HCT116 (cell line): ENCODE measurements at regions not wholly inside any gene's neighbourhood (a gene's known extent, or its start where the extent isn't known, plus 50 kb on each side); places are given as distances from the start of the nearest gene placed in this dataset.

Experiments used
- ATAC-seq: fragments of 200-7000 bp; cut with Tn5 transposase; 2 replicates; pipeline ENCODE4 v1.9.1; 2020; ENCODE audit warnings: mild to moderate bottlenecking, moderate library complexity
- BruUV-seq: library from RNA; stranded (reverse); fragments of 400-500 nt; replicated peaks from 2 replicates; lab custom pipeline; 2021; lab: Mats Ljungman, UMichigan
- CTCF ChIA-PET: fragments of 300-600 bp; sonication (Branson Sonifier 250); formaldehyde crosslinking; loops from one replicate; lab custom pipeline; 2021; ENCODE audit warnings: antibody characterized with exemption; lab: Charles Lee
- POLR2A ChIA-PET: fragments of 300-600, 350-600 bp; sonication (Branson Sonifier 250); formaldehyde crosslinking; loops from one replicate; lab custom pipeline; 2021; ENCODE audit warnings: antibody characterized with exemption; lab: Charles Lee
- RAD21 ChIA-PET, 2 experiments: fragments of 300-600 bp; sonication (Branson Sonifier 250); formaldehyde crosslinking; loops; one replicate each; lab custom pipeline; 2023; ENCODE audit warnings: low total read pairs in 2 of 2; ENCODE audit not compliant: uncharacterized antibody in 2 of 2, unreplicated experiment in 2 of 2, low non-redundant PET in 1 of 2; lab: Charles Lee
- DNase-seq: peaks from one replicate; pipeline ENCODE4 v3.0.0-alpha.2; 2010; ENCODE audit warnings: low read depth, low spot score
- H2AFZ ChIP-seq: fragments of 200-600 bp; shearing (Covaris generic), sonication (generic); 2 replicates; pipeline ENCODE4 v1.6.1; 2017; ENCODE audit warnings: low read depth, mixed run types, mixed read lengths, antibody characterized with exemption, low read length; ENCODE audit not compliant: poor library complexity, severe bottlenecking
- H3K27ac ChIP-seq: 2 replicates; pipeline ENCODE4 v1.5.1; 2012; ENCODE audit warnings: low read depth, low read length
- H3K27me3 ChIP-seq: fragments of 200-600 bp; sonication (generic); 2 replicates; pipeline ENCODE4 v1.6.1; 2016; ENCODE audit warnings: mixed run types, low read length, mixed read lengths; ENCODE audit not compliant: insufficient read depth
- H3K36me3 ChIP-seq, 2 experiments: fragments of 200-500 bp in 1 of 2; fragments of 200-600 bp in 1 of 2; sonication (Bioruptor generic) in 1 of 2; sonication (generic) in 1 of 2; 2 replicates each; pipeline versions ENCODE4 v1.5.1 to v1.6.1; 2014 to 2016; ENCODE audit warnings: low read length in 2 of 2, inconsistent platforms in 1 of 2, mixed read lengths in 1 of 2, mixed run types in 1 of 2; ENCODE audit not compliant: insufficient read depth in 2 of 2, control insufficient read depth in 1 of 2
- H3K4me1 ChIP-seq, 2 experiments: fragments of 200-600 bp in 1 of 2; sonication (generic) in 1 of 2; 2 replicates each; pipeline versions ENCODE4 v1.5.1 to v1.6.1; 2012 to 2017; ENCODE audit warnings: low read length in 2 of 2, inconsistent platforms in 1 of 2, mild to moderate bottlenecking in 1 of 2, mixed read lengths in 1 of 2, mixed run types in 1 of 2, moderate library complexity in 1 of 2; ENCODE audit not compliant: insufficient read depth in 2 of 2, control insufficient read depth in 1 of 2
- H3K4me2 ChIP-seq: fragments of 200-600 bp; sonication (generic); 2 replicates; pipeline ENCODE4 v1.6.1; 2017; ENCODE audit warnings: mixed run types, low read length, mixed read lengths
- H3K4me3 ChIP-seq, 2 experiments: fragments of 200-600 bp in 1 of 2; sonication (generic) in 1 of 2; replicated peaks in 1 of 2; 2 replicates each; pipeline ENCODE4 v1.5.1; 2011 to 2016; ENCODE audit warnings: low read length in 2 of 2, control low read depth in 1 of 2, low read depth in 1 of 2, mild to moderate bottlenecking in 1 of 2, mixed read lengths in 1 of 2, mixed run types in 1 of 2
- H3K79me2 ChIP-seq: fragments of 200-600 bp; sonication (generic); 2 replicates; pipeline ENCODE4 v1.6.1; 2017; ENCODE audit warnings: mild to moderate bottlenecking, mixed run types, low read length, moderate library complexity, mixed read lengths; ENCODE audit not compliant: insufficient read depth
- H3K9ac ChIP-seq: fragments of 200-600 bp; sonication (generic); 2 replicates; pipeline ENCODE4 v1.6.1; 2016; ENCODE audit warnings: low read length, mixed read lengths
- H3K9me2 ChIP-seq: fragments of 200-600 bp; sonication (generic), shearing (Covaris generic); 2 replicates; pipeline ENCODE4 v1.6.1; 2017; ENCODE audit warnings: mixed run types, mild to moderate bottlenecking, moderate library complexity; ENCODE audit not compliant: insufficient read depth
- H3K9me3 ChIP-seq, 2 experiments: fragments of 200-500 bp in 1 of 2; fragments of 200-600 bp in 1 of 2; sonication (Bioruptor generic) in 1 of 2; sonication (generic) in 1 of 2; 2 replicates each; pipeline ENCODE4 v1.6.1; 2014 to 2017; ENCODE audit warnings: low read length in 2 of 2, mixed read lengths in 2 of 2, inconsistent platforms in 1 of 2, low read depth in 1 of 2, mild to moderate bottlenecking in 1 of 2, mixed run types in 1 of 2, moderate library complexity in 1 of 2; ENCODE audit not compliant: control insufficient read depth in 1 of 2, insufficient read depth in 1 of 2
- H4K20me1 ChIP-seq: fragments of 200-600 bp; sonication (generic), shearing (Covaris generic); 2 replicates; pipeline ENCODE4 v1.6.1; 2017; ENCODE audit warnings: mixed run types, mild to moderate bottlenecking, moderate library complexity; ENCODE audit not compliant: insufficient read depth
- CBX3 ChIP-seq: IDR thresholded peaks from 2 replicates; pipeline ENCODE4 v1.6.1; 2012; ENCODE audit warnings: low read depth
- CEBPB ChIP-seq: IDR thresholded peaks from 2 replicates; pipeline ENCODE4 v1.6.1; 2012; ENCODE audit warnings: low read depth
- EGR1 ChIP-seq: IDR thresholded peaks from 2 replicates; pipeline ENCODE4 v1.6.1; 2012; ENCODE audit warnings: low read depth
- ELF1 ChIP-seq: IDR thresholded peaks from 2 replicates; pipeline ENCODE4 v1.6.1; 2012; ENCODE audit warnings: low read depth, borderline replicate concordance
- EZH2 ChIP-seq: fragments of 200-600 bp; sonication (generic); IDR thresholded peaks from 2 replicates; pipeline ENCODE4 v1.6.1; 2017; ENCODE audit warnings: antibody characterized with exemption, mixed run types
- POLR2A ChIP-seq: IDR thresholded peaks from 2 replicates; pipeline ENCODE4 v1.7.0; 2011; ENCODE audit warnings: borderline replicate concordance; ENCODE audit not compliant: insufficient read depth, insufficient read length; ENCODE audit errors: extremely low read depth
- POLR2AphosphoS5 ChIP-seq: IDR thresholded peaks from 2 replicates; pipeline ENCODE4 v1.6.1; 2011; ENCODE audit warnings: mild to moderate bottlenecking, low read depth, low read length, moderate library complexity
- SIN3A ChIP-seq: IDR thresholded peaks from 2 replicates; pipeline ENCODE4 v1.6.1; 2012; ENCODE audit warnings: low read depth
- SP1 ChIP-seq: IDR thresholded peaks from 2 replicates; pipeline ENCODE4 v1.6.1; 2012; ENCODE audit warnings: low read depth
- SRF ChIP-seq: IDR thresholded peaks from 2 replicates; pipeline ENCODE4 v1.6.1; 2012; ENCODE audit warnings: low read depth
- YY1 ChIP-seq: IDR thresholded peaks from 2 replicates; pipeline ENCODE4 v1.6.1; 2011; ENCODE audit warnings: low read length, low read depth, moderate library complexity, mild to moderate bottlenecking; ENCODE audit not compliant: insufficient replicate concordance; ENCODE audit errors: extremely low read depth
- ZFX ChIP-seq: fragments of 450-650 bp; IDR thresholded peaks from 2 replicates; pipeline ENCODE4 v1.6.1; 2017
- ZNF274 ChIP-seq: fragments of 200-500 bp; sonication (Bioruptor generic); IDR thresholded peaks from 2 replicates; pipeline ENCODE4 v1.6.1; 2014; ENCODE audit warnings: mild to moderate bottlenecking, low read depth, low read length, inconsistent platforms
- intact Hi-C: fragments of 100-400 bp; cut with micrococcal nuclease; formaldehyde crosslinking; loops from 2 replicates; pipeline ENCODE4 v1.10.0; 2022
- TF ChIP-seq, protein P1 (sequence below): IDR thresholded peaks from 2 replicates; pipeline ENCODE4 v1.6.1; 2012
- TF ChIP-seq, protein P2 (sequence below): IDR thresholded peaks from 2 replicates; pipeline ENCODE4 v1.6.1; 2011; ENCODE audit warnings: mild to moderate bottlenecking, low read length, moderate library complexity; ENCODE audit not compliant: insufficient replicate concordance; ENCODE audit errors: extremely low read depth
- TF ChIP-seq, protein P3 (sequence below), 3 experiments: fragments of 200-600 bp in 1 of 3; sonication (generic) in 1 of 3; IDR thresholded peaks in 2 of 3; conservative IDR thresholded peaks in 1 of 3; 2 replicates each; pipeline ENCODE4 v1.5.1; 2012 to 2017; ENCODE audit warnings: low read depth in 2 of 3, low read length in 2 of 3, antibody characterized with exemption in 1 of 3, borderline replicate concordance in 1 of 3, control low read depth in 1 of 3, mild to moderate bottlenecking in 1 of 3, mixed read lengths in 1 of 3, mixed run types in 1 of 3, moderate library complexity in 1 of 3; ENCODE audit not compliant: insufficient read depth in 1 of 3
- TF ChIP-seq, protein P4 (sequence below): IDR thresholded peaks from 2 replicates; pipeline ENCODE4 v1.6.1; 2012; ENCODE audit warnings: low read depth
- TF ChIP-seq, protein P5 (sequence below): IDR thresholded peaks from 2 replicates; pipeline ENCODE4 v1.6.1; 2012

DNA sequence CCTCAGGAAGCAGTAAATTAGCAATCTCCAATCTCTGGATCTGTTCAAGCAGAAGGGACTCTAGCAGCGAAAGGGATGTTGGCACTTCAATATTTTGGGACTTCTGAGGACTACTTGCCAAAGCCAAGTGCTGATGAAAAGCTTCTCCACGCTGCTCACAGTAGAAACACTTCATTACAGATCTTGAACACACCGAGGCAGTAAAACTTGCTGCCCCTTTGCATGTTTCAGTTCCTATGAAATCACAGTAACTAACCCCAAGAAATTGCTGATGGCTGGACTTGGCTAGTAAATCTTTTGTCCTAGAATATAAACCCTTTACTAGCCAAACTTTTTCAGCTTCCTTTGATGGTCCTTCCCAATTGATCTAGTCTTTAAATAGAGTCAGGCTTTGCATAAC, 750.5 kb upstream of the GRM7 start:
- ChIA-PET RAD21 (no interaction called here), CTCF (no interaction called here), POLR2A (no interaction called here)

More for the DNA sequence above, 750.5 kb upstream of the GRM7 start:
- Histone ChIP-seq H4K20me1 (no peaks in the 10 kb centered on the region), H3K9ac (no peak overlapping the region), H3K4me3 (no peak overlapping the region), H3K9me3 (no peaks in the 10 kb centered on the region), H3K4me1 (no peaks in the 10 kb centered on the region), H3K79me2 (no peaks in the 10 kb centered on the region), H2AFZ (no peak overlapping the region), H3K36me3 (no peaks in the 10 kb centered on the region), H3K27me3 (no peaks in the 10 kb centered on the region), H3K27ac (no peak overlapping the region), H3K4me2 (no peak overlapping the region), H3K9me2 (no peaks in the 10 kb centered on the region)
- no peak for ATAC-seq
- DNase-seq: no peak
- TF ChIP-seq, protein P1, sequence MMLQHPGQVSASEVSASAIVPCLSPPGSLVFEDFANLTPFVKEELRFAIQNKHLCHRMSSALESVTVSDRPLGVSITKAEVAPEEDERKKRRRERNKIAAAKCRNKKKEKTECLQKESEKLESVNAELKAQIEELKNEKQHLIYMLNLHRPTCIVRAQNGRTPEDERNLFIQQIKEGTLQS: no peak
- TF ChIP-seq, protein P2, sequence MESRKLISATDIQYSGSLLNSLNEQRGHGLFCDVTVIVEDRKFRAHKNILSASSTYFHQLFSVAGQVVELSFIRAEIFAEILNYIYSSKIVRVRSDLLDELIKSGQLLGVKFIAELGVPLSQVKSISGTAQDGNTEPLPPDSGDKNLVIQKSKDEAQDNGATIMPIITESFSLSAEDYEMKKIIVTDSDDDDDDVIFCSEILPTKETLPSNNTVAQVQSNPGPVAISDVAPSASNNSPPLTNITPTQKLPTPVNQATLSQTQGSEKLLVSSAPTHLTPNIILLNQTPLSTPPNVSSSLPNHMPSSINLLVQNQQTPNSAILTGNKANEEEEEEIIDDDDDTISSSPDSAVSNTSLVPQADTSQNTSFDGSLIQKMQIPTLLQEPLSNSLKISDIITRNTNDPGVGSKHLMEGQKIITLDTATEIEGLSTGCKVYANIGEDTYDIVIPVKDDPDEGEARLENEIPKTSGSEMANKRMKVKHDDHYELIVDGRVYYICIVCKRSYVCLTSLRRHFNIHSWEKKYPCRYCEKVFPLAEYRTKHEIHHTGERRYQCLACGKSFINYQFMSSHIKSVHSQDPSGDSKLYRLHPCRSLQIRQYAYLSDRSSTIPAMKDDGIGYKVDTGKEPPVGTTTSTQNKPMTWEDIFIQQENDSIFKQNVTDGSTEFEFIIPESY: no peak
- TF ChIP-seq SRF (no peak), ELF1 (no peak), YY1 (no peak), ZNF274 (no peak), SIN3A (no peak), SP1 (no peak), POLR2A (no peak), POLR2AphosphoS5 (no peak), EZH2 (no peak), ZFX (no peak), CEBPB (no peak), CBX3 (no peak), EGR1 (no peak)
- TF ChIP-seq, protein P3, sequence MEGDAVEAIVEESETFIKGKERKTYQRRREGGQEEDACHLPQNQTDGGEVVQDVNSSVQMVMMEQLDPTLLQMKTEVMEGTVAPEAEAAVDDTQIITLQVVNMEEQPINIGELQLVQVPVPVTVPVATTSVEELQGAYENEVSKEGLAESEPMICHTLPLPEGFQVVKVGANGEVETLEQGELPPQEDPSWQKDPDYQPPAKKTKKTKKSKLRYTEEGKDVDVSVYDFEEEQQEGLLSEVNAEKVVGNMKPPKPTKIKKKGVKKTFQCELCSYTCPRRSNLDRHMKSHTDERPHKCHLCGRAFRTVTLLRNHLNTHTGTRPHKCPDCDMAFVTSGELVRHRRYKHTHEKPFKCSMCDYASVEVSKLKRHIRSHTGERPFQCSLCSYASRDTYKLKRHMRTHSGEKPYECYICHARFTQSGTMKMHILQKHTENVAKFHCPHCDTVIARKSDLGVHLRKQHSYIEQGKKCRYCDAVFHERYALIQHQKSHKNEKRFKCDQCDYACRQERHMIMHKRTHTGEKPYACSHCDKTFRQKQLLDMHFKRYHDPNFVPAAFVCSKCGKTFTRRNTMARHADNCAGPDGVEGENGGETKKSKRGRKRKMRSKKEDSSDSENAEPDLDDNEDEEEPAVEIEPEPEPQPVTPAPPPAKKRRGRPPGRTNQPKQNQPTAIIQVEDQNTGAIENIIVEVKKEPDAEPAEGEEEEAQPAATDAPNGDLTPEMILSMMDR (IDR thresholded peaks at IDR 0.05 in 2 of 3, conservative IDR thresholded peaks at IDR 0.05 in 1 of 3; ENCODE audit: borderline replicate concordance in 1 of 3, insufficient read depth in 1 of 3, low read depth in 2 of 3, low read length in 2 of 3): no peak
- TF ChIP-seq, protein P4, sequence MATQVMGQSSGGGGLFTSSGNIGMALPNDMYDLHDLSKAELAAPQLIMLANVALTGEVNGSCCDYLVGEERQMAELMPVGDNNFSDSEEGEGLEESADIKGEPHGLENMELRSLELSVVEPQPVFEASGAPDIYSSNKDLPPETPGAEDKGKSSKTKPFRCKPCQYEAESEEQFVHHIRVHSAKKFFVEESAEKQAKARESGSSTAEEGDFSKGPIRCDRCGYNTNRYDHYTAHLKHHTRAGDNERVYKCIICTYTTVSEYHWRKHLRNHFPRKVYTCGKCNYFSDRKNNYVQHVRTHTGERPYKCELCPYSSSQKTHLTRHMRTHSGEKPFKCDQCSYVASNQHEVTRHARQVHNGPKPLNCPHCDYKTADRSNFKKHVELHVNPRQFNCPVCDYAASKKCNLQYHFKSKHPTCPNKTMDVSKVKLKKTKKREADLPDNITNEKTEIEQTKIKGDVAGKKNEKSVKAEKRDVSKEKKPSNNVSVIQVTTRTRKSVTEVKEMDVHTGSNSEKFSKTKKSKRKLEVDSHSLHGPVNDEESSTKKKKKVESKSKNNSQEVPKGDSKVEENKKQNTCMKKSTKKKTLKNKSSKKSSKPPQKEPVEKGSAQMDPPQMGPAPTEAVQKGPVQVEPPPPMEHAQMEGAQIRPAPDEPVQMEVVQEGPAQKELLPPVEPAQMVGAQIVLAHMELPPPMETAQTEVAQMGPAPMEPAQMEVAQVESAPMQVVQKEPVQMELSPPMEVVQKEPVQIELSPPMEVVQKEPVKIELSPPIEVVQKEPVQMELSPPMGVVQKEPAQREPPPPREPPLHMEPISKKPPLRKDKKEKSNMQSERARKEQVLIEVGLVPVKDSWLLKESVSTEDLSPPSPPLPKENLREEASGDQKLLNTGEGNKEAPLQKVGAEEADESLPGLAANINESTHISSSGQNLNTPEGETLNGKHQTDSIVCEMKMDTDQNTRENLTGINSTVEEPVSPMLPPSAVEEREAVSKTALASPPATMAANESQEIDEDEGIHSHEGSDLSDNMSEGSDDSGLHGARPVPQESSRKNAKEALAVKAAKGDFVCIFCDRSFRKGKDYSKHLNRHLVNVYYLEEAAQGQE: no peak
- TF ChIP-seq, protein P5, sequence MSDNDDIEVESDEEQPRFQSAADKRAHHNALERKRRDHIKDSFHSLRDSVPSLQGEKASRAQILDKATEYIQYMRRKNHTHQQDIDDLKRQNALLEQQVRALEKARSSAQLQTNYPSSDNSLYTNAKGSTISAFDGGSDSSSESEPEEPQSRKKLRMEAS: no peak
- intact Hi-C loops: no loop called here
- BruUV-seq: no TSS peak
